ENCODE measurements at regions not wholly inside any gene's neighbourhood (a gene's known extent, or its start where the extent isn't known, plus 50 kb on each side); places are given as distances from the start of the nearest gene placed in this dataset.

GRCh38 chr14:40053416-40053815 is 621.2 kb upstream of the FBXO33 start:
- H3K4me1 ChIP-seq = no peaks in the 10 kb centered on the region

GRCh38 chr14:40028991-40029390 is 596.8 kb upstream of the FBXO33 start:
- no peak for DNase-seq
- Histone ChIP-seq H3K27ac (no peak overlapping the region), H3K36me3 (no peaks in the 10 kb centered on the region), H3K4me3 (no peak overlapping the region), H3K27me3 (no peaks in the 10 kb centered on the region), H3K9me3 (no peaks in the 10 kb centered on the region), H3K4me1 (no peaks in the 10 kb centered on the region)
- TF ChIP-seq, protein P1, sequence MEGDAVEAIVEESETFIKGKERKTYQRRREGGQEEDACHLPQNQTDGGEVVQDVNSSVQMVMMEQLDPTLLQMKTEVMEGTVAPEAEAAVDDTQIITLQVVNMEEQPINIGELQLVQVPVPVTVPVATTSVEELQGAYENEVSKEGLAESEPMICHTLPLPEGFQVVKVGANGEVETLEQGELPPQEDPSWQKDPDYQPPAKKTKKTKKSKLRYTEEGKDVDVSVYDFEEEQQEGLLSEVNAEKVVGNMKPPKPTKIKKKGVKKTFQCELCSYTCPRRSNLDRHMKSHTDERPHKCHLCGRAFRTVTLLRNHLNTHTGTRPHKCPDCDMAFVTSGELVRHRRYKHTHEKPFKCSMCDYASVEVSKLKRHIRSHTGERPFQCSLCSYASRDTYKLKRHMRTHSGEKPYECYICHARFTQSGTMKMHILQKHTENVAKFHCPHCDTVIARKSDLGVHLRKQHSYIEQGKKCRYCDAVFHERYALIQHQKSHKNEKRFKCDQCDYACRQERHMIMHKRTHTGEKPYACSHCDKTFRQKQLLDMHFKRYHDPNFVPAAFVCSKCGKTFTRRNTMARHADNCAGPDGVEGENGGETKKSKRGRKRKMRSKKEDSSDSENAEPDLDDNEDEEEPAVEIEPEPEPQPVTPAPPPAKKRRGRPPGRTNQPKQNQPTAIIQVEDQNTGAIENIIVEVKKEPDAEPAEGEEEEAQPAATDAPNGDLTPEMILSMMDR (IDR thresholded peaks at IDR 0.05) = no peak
- no peak for TF ChIP-seq POLR2A (IDR thresholded peaks at IDR 0.05)
- no peak for ATAC-seq
- 90 to 99% (median 93%) methylated on average over 3 of the region's 3 CpGs for WGBS, 4 donors
- intact Hi-C loops (cut with DNase I) = no loop called here

More at GRCh38 chr14:40053416-40053815, 621.2 kb upstream of the FBXO33 start:
- Histone ChIP-seq H3K27ac (no peak overlapping the region), H3K36me3 (no peaks in the 10 kb centered on the region), H3K4me3 (no peak overlapping the region), H3K27me3 (no peaks in the 10 kb centered on the region), H3K9me3 (no peaks in the 10 kb centered on the region)
- TF ChIP-seq POLR2A (IDR thresholded peaks at IDR 0.05) = no peak
- TF ChIP-seq, protein P1 (IDR thresholded peaks at IDR 0.05) = no peak
- ATAC-seq = no peak
- DNase-seq = no peak
- WGBS, 4 donors = 50 to 75% (median 60%) methylated on average over 2 of the region's 2 CpGs
- intact Hi-C loops (cut with DNase I) = no loop called here

GRCh38 chr14:40025101-40025500 is 592.9 kb upstream of the FBXO33 start:
- Histone ChIP-seq H3K27me3 (no peaks in the 10 kb centered on the region), H3K4me3 (no peak overlapping the region), H3K9me3 (no peaks in the 10 kb centered on the region), H3K36me3 (no peaks in the 10 kb centered on the region), H3K27ac (no peak overlapping the region), H3K4me1 (no peaks in the 10 kb centered on the region)
- intact Hi-C loops (cut with DNase I) = no loop called here
- WGBS, 4 donors = 72 to 85% (median 74%) methylated on average over 2 of the region's 2 CpGs
- DNase-seq (no peak), ATAC-seq (no peak)
- TF ChIP-seq, protein P1 (IDR thresholded peaks at IDR 0.05) = no peak
- TF ChIP-seq POLR2A (IDR thresholded peaks at IDR 0.05) = no peak

- intact Hi-C loops (cut with DNase I) = no loop called here
- no peak for DNase-seq
- Histone ChIP-seq H3K4me1 (no peaks in the 10 kb centered on the region), H3K27me3 (no peaks in the 10 kb centered on the region), H3K27ac (no peak overlapping the region), H3K4me3 (no peak overlapping the region), H3K9me3 (peaks cover 0 to 2% (median 0%) of the 10 kb centered on the region in 12 donors), H3K36me3 (no peaks in the 10 kb centered on the region)
- 76 to 85% (median 81%) methylated on average over 3 of the region's 3 CpGs for WGBS, 4 donors
- TF ChIP-seq, protein P1 (IDR thresholded peaks at IDR 0.05) = no peak
- TF ChIP-seq POLR2A (IDR thresholded peaks at IDR 0.05) = no peak
- ATAC-seq = no peak
These were observed 578.7 kb upstream of the FBXO33 start for GRCh38 chr14:40010961-40011360.
